GM06990 (cell line): ENCODE measurements at regions not wholly inside any gene's neighbourhood (a gene's known extent, or its start where the extent isn't known, plus 50 kb on each side); places are given as distances from the start of the nearest gene placed in this dataset.

ENCODE experiments used
- DNase-seq: peaks from one replicate; pipeline ENCODE4 v3.0.0-alpha.2; 2011; ENCODE audit not compliant: insufficient read length; ENCODE audit errors: extremely low read depth
- H3K27me3 ChIP-seq: replicated peaks from 2 replicates; pipeline ENCODE4 v1.6.0; 2011; ENCODE audit warnings: low read length; ENCODE audit not compliant: control insufficient read depth, insufficient read depth
- H3K36me3 ChIP-seq: 2 replicates; pipeline ENCODE4 v1.5.1; 2011; ENCODE audit warnings: low read length; ENCODE audit not compliant: control insufficient read depth, insufficient read depth
- H3K4me3 ChIP-seq: replicated peaks from 2 replicates; pipeline ENCODE4 v1.5.1; 2011; ENCODE audit warnings: low read depth, mild to moderate bottlenecking, control low read depth, low read length
- CTCF ChIP-seq: IDR thresholded peaks from 2 replicates; pipeline ENCODE4 v1.5.1; 2011; ENCODE audit warnings: low read length, control low read depth, mild to moderate bottlenecking, inconsistent platforms; ENCODE audit not compliant: insufficient read depth, poor library complexity, severe bottlenecking

GRCh38 chrX:44619039-44619438 lies 76.4 kb upstream of the FUNDC1 start:
- no peaks in the 10 kb centered on the region for H3K27me3 ChIP-seq
- no peak overlapping the region for H3K4me3 ChIP-seq
- no peak for DNase-seq
- no peak for TF ChIP-seq CTCF
- H3K36me3 ChIP-seq = no peaks in the 10 kb centered on the region

- Histone ChIP-seq H3K27me3 (no peaks in the 10 kb centered on the region), H3K36me3 (no peaks in the 10 kb centered on the region), H3K4me3 (no peak overlapping the region)
- TF ChIP-seq CTCF = no peak
- peak; percentile 30 for DNase-seq
Measured at GRCh38 chrX:44596277-44596676, 53.6 kb upstream of the FUNDC1 start.
